Hindlimb muscle (tissue), 1 donor: ENCODE measurements at regions not wholly inside any gene's neighbourhood (a gene's known extent, or its start where the extent isn't known, plus 50 kb on each side); places are given as distances from the start of the nearest gene placed in this dataset.

Experiments used
- DNase-seq: peaks from one replicate; pipeline ENCODE4 v3.0.0-alpha.2; 2013

GRCh38 chr3:128569756-128570155 is 76.8 kb upstream of the GATA2 start:
- DNase-seq = no peak

GRCh38 chr3:128568602-128569490 is 75.8 kb upstream of the GATA2 start:
- no peak for DNase-seq

- DNase-seq = no peak
Observed at GRCh38 chr3:128567705-128568356, 74.8 kb upstream of the GATA2 start.

- no peak for DNase-seq
Observed at GRCh38 chr3:128567141-128567540, 74.1 kb upstream of the GATA2 start.

- DNase-seq = no peak
Observed at GRCh38 chr3:128563439-128563838, 70.4 kb upstream of the GATA2 start.

GRCh38 chr3:128561504-128561903 is 68.5 kb upstream of the GATA2 start:
- no peak for DNase-seq

GRCh38 chr3:128560768-128561167 is 67.8 kb upstream of the GATA2 start:
- DNase-seq = no peak

GRCh38 chr3:128559486-128560225 is 66.7 kb upstream of the GATA2 start:
- DNase-seq = no peak

GRCh38 chr3:128557531-128558280 is 64.7 kb upstream of the GATA2 start:
- DNase-seq = no peak

- DNase-seq = no peak
Observed at GRCh38 chr3:128556907-128557306, 63.9 kb upstream of the GATA2 start.

GRCh38 chr3:128556384-128556783 is 63.4 kb upstream of the GATA2 start:
- DNase-seq = no peak

- DNase-seq = no peak
Observed at GRCh38 chr3:128555841-128556240, 62.8 kb upstream of the GATA2 start.

GRCh38 chr3:128555098-128555825 is 62.3 kb upstream of the GATA2 start:
- no peak for DNase-seq

GRCh38 chr3:128554465-128555097 is 61.6 kb upstream of the GATA2 start:
- DNase-seq = no peak

- DNase-seq = no peak
Observed at GRCh38 chr3:128554100-128554464, 61.1 kb upstream of the GATA2 start.

GRCh38 chr3:128553560-128553959 is 60.6 kb upstream of the GATA2 start:
- no peak for DNase-seq

GRCh38 chr3:128551867-128552266 is 58.9 kb upstream of the GATA2 start:
- DNase-seq = no peak

- no peak for DNase-seq
Observed at GRCh38 chr3:128551451-128551850, 58.5 kb upstream of the GATA2 start.

GRCh38 chr3:128550471-128551126 is 57.6 kb upstream of the GATA2 start:
- DNase-seq = no peak

GRCh38 chr3:128550113-128550440 is 57.1 kb upstream of the GATA2 start:
- DNase-seq = no peak
